ENCODE measurements at regions not wholly inside any gene's neighbourhood (a gene's known extent, or its start where the extent isn't known, plus 50 kb on each side); places are given as distances from the start of the nearest gene placed in this dataset.

DNA sequence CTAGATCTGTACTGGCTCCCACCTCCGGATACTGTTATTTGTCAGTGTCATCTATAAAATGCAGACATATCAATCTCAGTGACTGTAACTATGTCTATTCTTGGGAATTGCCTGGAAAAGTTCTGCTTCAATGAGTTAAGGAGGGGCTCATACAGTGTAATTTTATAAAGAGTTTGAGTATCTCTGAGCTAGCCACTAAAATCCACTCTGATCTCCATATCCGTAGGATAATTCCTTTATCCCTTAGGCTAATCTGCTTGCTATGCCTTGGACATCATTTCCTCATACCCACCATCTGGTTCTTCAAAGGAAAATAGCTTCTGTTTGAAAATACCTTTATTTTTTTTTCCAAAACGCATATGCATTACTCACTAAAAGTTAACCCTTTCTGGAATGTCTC is 863.2 kb downstream of the SUCLG1 start:
- H3K4me3 ChIP-seq (ENCODE audit: low read length), result no peak overlapping the region
- TF ChIP-seq EZH2phosphoT487 (IDR thresholded peaks at IDR 0.05; ENCODE audit: borderline replicate concordance, low read length), result no peak
- TF ChIP-seq, protein P1, sequence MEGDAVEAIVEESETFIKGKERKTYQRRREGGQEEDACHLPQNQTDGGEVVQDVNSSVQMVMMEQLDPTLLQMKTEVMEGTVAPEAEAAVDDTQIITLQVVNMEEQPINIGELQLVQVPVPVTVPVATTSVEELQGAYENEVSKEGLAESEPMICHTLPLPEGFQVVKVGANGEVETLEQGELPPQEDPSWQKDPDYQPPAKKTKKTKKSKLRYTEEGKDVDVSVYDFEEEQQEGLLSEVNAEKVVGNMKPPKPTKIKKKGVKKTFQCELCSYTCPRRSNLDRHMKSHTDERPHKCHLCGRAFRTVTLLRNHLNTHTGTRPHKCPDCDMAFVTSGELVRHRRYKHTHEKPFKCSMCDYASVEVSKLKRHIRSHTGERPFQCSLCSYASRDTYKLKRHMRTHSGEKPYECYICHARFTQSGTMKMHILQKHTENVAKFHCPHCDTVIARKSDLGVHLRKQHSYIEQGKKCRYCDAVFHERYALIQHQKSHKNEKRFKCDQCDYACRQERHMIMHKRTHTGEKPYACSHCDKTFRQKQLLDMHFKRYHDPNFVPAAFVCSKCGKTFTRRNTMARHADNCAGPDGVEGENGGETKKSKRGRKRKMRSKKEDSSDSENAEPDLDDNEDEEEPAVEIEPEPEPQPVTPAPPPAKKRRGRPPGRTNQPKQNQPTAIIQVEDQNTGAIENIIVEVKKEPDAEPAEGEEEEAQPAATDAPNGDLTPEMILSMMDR (IDR thresholded peaks at IDR 0.05; ENCODE audit: low read depth, low read length, poor library complexity, severe bottlenecking), result no peak
- no peak overlapping the region for H3K27ac ChIP-seq (ENCODE audit: low read depth, low read length)
- no peaks in the 10 kb centered on the region for H3K9me3 ChIP-seq (ENCODE audit: control insufficient read depth, insufficient read depth, low read length)
- H3K27me3 ChIP-seq (ENCODE audit: control insufficient read depth, low read length), result no peaks in the 10 kb centered on the region
- no peaks in the 10 kb centered on the region for H4K20me1 ChIP-seq (ENCODE audit: control insufficient read depth, insufficient read depth, low read depth, low read length)
- H3K4me2 ChIP-seq (ENCODE audit: low read length), result no peak overlapping the region
- no peaks in the 10 kb centered on the region for H3K36me3 ChIP-seq (ENCODE audit: control insufficient read depth, low read length)
- H3F3A ChIP-seq (ENCODE audit: control insufficient read depth, insufficient read depth), result no peaks in the 10 kb centered on the region
- no peaks in the 10 kb centered on the region for H3K4me1 ChIP-seq (ENCODE audit: control insufficient read depth, low read length)
- no peaks in the 10 kb centered on the region for H3K79me2 ChIP-seq (ENCODE audit: control insufficient read depth, low read length)
- H3K9me2 ChIP-seq (replicated peaks; ENCODE audit: control insufficient read depth, low read length), result no peaks in the 10 kb centered on the region

DNA sequence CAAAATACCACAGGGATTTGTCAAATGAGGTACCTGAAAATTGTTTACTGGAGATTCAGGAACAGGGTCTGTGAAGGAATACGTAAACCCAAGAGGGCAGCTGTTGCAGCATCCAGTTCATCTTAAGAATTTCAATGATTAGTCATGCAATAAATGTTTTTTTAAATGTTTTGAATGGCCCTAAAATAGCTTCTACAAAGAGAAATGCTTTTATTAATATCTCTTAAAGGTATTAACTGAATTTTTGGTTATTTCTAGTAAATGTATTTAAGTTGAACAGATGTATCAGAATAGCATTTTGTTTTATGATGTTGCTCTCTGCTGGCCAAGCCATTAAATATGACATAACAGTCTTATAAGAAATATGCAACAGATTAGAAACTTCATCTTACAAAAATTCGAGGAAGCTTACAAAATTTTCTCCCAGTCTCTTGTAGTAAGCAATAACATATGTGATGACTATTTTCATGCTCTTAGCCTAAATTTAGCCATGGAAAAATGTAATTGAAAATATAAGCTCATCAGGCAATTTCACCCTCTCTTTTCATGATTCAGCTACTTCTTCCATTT is 863.9 kb downstream of the SUCLG1 start:
- no peak overlapping the region for H3K4me2 ChIP-seq (ENCODE audit: low read length)
- H3K79me2 ChIP-seq (ENCODE audit: control insufficient read depth, low read length), result no peaks in the 10 kb centered on the region
- no peaks in the 10 kb centered on the region for H3K9me2 ChIP-seq (replicated peaks; ENCODE audit: control insufficient read depth, low read length)
- H4K20me1 ChIP-seq (ENCODE audit: control insufficient read depth, insufficient read depth, low read depth, low read length), result no peaks in the 10 kb centered on the region
- H3K4me1 ChIP-seq (ENCODE audit: control insufficient read depth, low read length), result no peaks in the 10 kb centered on the region
- H3K9me3 ChIP-seq (ENCODE audit: control insufficient read depth, insufficient read depth, low read length), result no peaks in the 10 kb centered on the region
- TF ChIP-seq, protein P1 (IDR thresholded peaks at IDR 0.05; ENCODE audit: low read depth, low read length, poor library complexity, severe bottlenecking), result no peak
- no peak for TF ChIP-seq EZH2phosphoT487 (IDR thresholded peaks at IDR 0.05; ENCODE audit: borderline replicate concordance, low read length)
- H3K36me3 ChIP-seq (ENCODE audit: control insufficient read depth, low read length), result no peaks in the 10 kb centered on the region
- no peaks in the 10 kb centered on the region for H3K27me3 ChIP-seq (ENCODE audit: control insufficient read depth, low read length)
- H3K4me3 ChIP-seq (ENCODE audit: low read length), result no peak overlapping the region
- no peak overlapping the region for H3K27ac ChIP-seq (ENCODE audit: low read depth, low read length)
- H3F3A ChIP-seq (ENCODE audit: control insufficient read depth, insufficient read depth), result no peaks in the 10 kb centered on the region

DNA sequence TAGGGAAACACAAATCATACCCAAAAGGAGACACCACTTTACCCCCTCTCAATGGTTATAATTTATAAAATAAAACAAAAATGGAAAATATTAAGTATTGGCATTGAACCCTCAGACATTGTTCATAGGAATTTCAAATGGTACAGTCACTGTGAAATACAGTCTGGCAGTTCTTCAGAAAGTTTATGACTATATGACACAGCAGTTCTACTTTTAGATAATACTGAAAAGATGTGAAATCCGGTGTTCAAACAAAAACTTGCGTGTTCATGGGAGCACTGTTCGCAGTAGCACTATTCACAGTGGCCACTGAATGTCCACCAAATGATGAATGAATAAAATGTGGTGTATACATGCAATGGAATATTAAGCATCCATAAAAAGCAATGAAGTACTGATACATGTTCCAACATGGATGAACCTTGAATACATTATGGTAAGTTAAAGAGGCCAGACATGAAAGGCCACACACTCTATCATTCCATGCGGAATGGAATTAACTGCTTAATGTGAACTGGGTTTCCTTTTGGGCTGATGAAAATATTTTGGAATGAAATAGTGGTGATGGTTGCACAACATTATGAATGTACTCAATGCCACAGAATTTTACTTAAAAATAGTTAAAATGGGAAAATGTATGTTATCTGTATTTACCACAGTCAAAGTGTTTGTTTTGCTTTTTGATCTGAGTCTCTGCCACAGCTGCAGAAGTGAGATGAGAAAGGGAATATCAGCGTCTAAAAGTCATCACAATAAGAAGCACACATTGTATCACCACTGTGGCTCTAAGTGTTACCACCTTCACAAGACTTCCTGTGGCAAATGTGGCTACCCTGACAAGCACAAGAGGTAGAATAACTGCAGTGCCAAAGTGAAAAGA is 864.6 kb downstream of the SUCLG1 start:
- H3K27me3 ChIP-seq (ENCODE audit: control insufficient read depth, low read length), result no peaks in the 10 kb centered on the region
- H4K20me1 ChIP-seq (ENCODE audit: control insufficient read depth, insufficient read depth, low read depth, low read length), result no peaks in the 10 kb centered on the region
- H3K4me3 ChIP-seq (ENCODE audit: low read length), result no peak overlapping the region
- no peak overlapping the region for H3K4me2 ChIP-seq (ENCODE audit: low read length)
- no peaks in the 10 kb centered on the region for H3K36me3 ChIP-seq (ENCODE audit: control insufficient read depth, low read length)
- no peaks in the 10 kb centered on the region for H3K4me1 ChIP-seq (ENCODE audit: control insufficient read depth, low read length)
- H3K27ac ChIP-seq (ENCODE audit: low read depth, low read length), result no peak overlapping the region
- no peaks in the 10 kb centered on the region for H3K9me3 ChIP-seq (ENCODE audit: control insufficient read depth, insufficient read depth, low read length)
- no peaks in the 10 kb centered on the region for H3K9me2 ChIP-seq (replicated peaks; ENCODE audit: control insufficient read depth, low read length)
- no peaks in the 10 kb centered on the region for H3K79me2 ChIP-seq (ENCODE audit: control insufficient read depth, low read length)
- TF ChIP-seq, protein P1 (IDR thresholded peaks at IDR 0.05; ENCODE audit: low read depth, low read length, poor library complexity, severe bottlenecking), result no peak
- no peak for TF ChIP-seq EZH2phosphoT487 (IDR thresholded peaks at IDR 0.05; ENCODE audit: borderline replicate concordance, low read length)
- no peaks in the 10 kb centered on the region for H3F3A ChIP-seq (ENCODE audit: control insufficient read depth, insufficient read depth)

Measured in DOHH2 (cell line).